ENCODE measurements at regions not wholly inside any gene's neighbourhood (a gene's known extent, or its start where the extent isn't known, plus 50 kb on each side); places are given as distances from the start of the nearest gene placed in this dataset.
A peak's percentile ranks its signal among the peaks of the same experiment; 100 is the strongest.
"Not testable (repeated sequence)": the region's sequence is repeated elsewhere in the genome, so short reads cannot be mapped to it uniquely, and the experiment has no call there.

DNA sequence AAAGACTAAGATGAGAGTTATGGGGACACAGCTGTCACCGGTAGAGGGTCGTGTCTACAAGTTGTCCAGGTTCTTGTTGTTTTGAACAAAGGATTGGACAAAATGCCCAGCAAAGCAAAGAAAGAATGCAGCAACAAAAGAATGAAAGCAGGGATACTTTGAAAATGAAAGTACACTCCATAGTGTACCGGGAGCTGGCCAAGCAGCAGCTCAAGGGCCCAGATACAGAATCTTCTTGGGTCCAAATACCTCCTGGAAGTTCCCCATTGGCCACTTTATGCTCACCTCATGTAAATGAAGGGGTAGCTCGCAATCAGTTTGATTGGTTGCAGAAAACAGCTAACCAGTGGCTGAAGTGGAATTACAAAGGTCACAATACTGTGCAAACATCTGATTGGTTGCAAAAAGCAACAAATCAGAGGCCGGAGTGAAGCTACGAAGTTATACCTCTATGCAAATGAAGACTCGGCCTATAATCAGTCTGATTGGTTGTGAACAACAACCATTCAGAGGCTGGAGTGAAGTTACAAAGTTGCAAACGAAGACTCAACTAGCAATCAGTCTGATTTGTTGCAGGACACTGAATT lies 474.9 kb upstream of the TMEFF2 start:
- TF ChIP-seq, protein P1, sequence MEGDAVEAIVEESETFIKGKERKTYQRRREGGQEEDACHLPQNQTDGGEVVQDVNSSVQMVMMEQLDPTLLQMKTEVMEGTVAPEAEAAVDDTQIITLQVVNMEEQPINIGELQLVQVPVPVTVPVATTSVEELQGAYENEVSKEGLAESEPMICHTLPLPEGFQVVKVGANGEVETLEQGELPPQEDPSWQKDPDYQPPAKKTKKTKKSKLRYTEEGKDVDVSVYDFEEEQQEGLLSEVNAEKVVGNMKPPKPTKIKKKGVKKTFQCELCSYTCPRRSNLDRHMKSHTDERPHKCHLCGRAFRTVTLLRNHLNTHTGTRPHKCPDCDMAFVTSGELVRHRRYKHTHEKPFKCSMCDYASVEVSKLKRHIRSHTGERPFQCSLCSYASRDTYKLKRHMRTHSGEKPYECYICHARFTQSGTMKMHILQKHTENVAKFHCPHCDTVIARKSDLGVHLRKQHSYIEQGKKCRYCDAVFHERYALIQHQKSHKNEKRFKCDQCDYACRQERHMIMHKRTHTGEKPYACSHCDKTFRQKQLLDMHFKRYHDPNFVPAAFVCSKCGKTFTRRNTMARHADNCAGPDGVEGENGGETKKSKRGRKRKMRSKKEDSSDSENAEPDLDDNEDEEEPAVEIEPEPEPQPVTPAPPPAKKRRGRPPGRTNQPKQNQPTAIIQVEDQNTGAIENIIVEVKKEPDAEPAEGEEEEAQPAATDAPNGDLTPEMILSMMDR (IDR thresholded peaks at IDR 0.05; ENCODE audit: low read depth, low read length) = no peak
- TF ChIP-seq EZH2phosphoT487 (IDR thresholded peaks at IDR 0.05; ENCODE audit: low read depth) = no peak
- Histone ChIP-seq H2AFZ (ENCODE audit: low read depth, low read length) (peak overlapping the region; percentile 52), H4K20me1 (ENCODE audit: insufficient read depth, low read length) (no peaks in the 10 kb centered on the region), H3K27ac (ENCODE audit: low read length) (no peak overlapping the region), H3K4me3 (ENCODE audit: low read length) (0 out of 2 replicates have a peak overlapping the region, but pooled peaks have one; percentile 9), H3K79me2 (ENCODE audit: low read length) (no peaks in the 10 kb centered on the region), H3K27me3 (ENCODE audit: low read depth, low read length) (no peaks in the 10 kb centered on the region), H3K9me3 (ENCODE audit: insufficient read depth, low read length) (no peaks in the 10 kb centered on the region), H3K9ac (ENCODE audit: low read length) (no peak overlapping the region), H3K36me3 (replicated peaks; ENCODE audit: low read depth, low read length) (no peaks in the 10 kb centered on the region), H3K4me2 (ENCODE audit: low read length) (peak overlapping the region; percentile 30), H3K4me1 (ENCODE audit: low read length) (no peaks in the 10 kb centered on the region)

DNA sequence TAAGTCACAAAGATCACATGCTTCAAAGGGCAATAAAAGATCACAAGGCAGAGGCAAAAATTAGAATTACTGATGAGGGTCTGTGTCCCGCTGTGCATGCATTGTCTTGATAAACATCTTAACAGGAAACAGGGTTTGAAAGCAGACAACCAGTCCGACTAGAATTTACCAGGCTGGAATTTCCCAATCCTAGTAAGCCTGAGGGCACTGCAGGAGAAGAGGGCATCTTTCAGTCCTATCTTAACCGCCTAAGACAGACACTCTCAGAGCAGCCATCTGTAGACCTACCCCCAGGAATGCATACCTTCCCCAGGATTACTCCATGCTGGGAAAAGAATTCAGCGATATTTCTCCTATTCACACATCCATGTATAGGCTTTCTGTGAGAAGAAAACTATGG lies 465.8 kb upstream of the TMEFF2 start:
- not testable (repeated sequence) for H3K9me3 ChIP-seq (ENCODE audit: insufficient read depth, low read length); H3K27me3 ChIP-seq (ENCODE audit: low read depth, low read length)

DNA sequence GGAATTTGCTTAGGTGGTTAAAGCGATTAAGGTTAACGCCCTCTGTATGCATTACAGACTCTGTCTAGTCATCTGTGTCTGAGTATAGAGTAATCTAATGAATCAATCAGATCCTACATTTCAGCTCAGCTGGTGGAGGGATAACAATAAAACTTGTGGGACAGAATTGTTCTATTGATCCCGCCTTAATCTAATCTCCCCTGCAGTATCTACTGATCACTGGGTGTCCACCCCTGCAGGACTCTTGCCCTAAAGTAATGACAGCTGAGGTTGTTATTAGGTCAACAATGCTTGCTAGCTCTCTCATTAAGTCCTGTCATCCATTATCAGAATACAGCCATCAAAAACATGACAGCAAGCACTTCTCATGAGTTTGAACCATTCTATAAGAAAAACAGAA lies 462.6 kb upstream of the TMEFF2 start:
- H3K4me2 ChIP-seq (ENCODE audit: low read length) = no peak overlapping the region
- H3K9ac ChIP-seq (ENCODE audit: low read length) = no peak overlapping the region
- H3K36me3 ChIP-seq (replicated peaks; ENCODE audit: low read depth, low read length) = no peaks in the 10 kb centered on the region
- no peak overlapping the region for H3K4me3 ChIP-seq (ENCODE audit: low read length)
- no peaks in the 10 kb centered on the region for H3K27me3 ChIP-seq (ENCODE audit: low read depth, low read length)
- H2AFZ ChIP-seq (ENCODE audit: low read depth, low read length) = no peak overlapping the region
- no peaks in the 10 kb centered on the region for H3K79me2 ChIP-seq (ENCODE audit: low read length)
- TF ChIP-seq, protein P1 (IDR thresholded peaks at IDR 0.05; ENCODE audit: low read depth, low read length) = no peak
- no peak for TF ChIP-seq EZH2phosphoT487 (IDR thresholded peaks at IDR 0.05; ENCODE audit: low read depth)
- no peaks in the 10 kb centered on the region for H4K20me1 ChIP-seq (ENCODE audit: insufficient read depth, low read length)
- no peak overlapping the region for H3K27ac ChIP-seq (ENCODE audit: low read length)
- 0 out of 2 replicates have a peak, but pooled peaks cover 2% of the 10 kb centered on the region for H3K4me1 ChIP-seq (ENCODE audit: low read length)
- H3K9me3 ChIP-seq (ENCODE audit: insufficient read depth, low read length) = no peaks in the 10 kb centered on the region

More for the DNA sequence above, 465.8 kb upstream of the TMEFF2 start:
- not testable (repeated sequence) for H3K79me2 ChIP-seq (ENCODE audit: low read length); H3K4me3 ChIP-seq (ENCODE audit: low read length); H4K20me1 ChIP-seq (ENCODE audit: insufficient read depth, low read length); H3K4me2 ChIP-seq (ENCODE audit: low read length); H3K27ac ChIP-seq (ENCODE audit: low read length); H3K4me1 ChIP-seq (ENCODE audit: low read length); H2AFZ ChIP-seq (ENCODE audit: low read depth, low read length); H3K9ac ChIP-seq (ENCODE audit: low read length); H3K36me3 ChIP-seq (replicated peaks; ENCODE audit: low read depth, low read length)

DNA sequence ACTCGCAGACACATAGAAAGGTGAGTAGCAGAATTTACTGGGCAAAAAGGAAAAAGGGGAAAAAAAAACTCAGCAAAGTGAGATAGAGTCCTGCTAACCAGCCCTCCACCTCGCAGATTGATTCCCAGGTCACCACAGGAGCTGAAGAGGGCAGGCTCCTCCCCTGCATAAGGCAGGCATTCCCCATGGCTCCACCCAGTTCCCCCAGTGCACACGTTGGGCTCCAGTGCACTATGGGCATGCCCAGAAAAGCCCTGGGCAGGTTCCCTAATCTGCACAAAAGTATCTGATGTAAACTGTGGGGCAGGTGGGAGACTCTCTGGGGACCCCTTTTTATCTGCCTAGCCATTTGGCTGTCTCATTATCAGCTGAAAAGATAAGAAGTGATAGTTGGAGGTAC lies 461.2 kb upstream of the TMEFF2 start:
- Histone ChIP-seq H3K4me2 (ENCODE audit: low read length) (no peak overlapping the region), H3K4me3 (ENCODE audit: low read length) (no peak overlapping the region), H2AFZ (ENCODE audit: low read depth, low read length) (no peak overlapping the region), H4K20me1 (ENCODE audit: insufficient read depth, low read length) (no peaks in the 10 kb centered on the region), H3K36me3 (replicated peaks; ENCODE audit: low read depth, low read length) (no peaks in the 10 kb centered on the region), H3K9ac (ENCODE audit: low read length) (no peak overlapping the region), H3K9me3 (ENCODE audit: insufficient read depth, low read length) (no peaks in the 10 kb centered on the region), H3K27me3 (ENCODE audit: low read depth, low read length) (no peaks in the 10 kb centered on the region), H3K79me2 (ENCODE audit: low read length) (no peaks in the 10 kb centered on the region), H3K4me1 (ENCODE audit: low read length) (0 out of 2 replicates have a peak, but pooled peaks cover 2% of the 10 kb centered on the region), H3K27ac (ENCODE audit: low read length) (no peak overlapping the region)
- TF ChIP-seq, protein P1 (IDR thresholded peaks at IDR 0.05; ENCODE audit: low read depth, low read length) = no peak
- no peak for TF ChIP-seq EZH2phosphoT487 (IDR thresholded peaks at IDR 0.05; ENCODE audit: low read depth)
